Colonic mucosa (tissue), 4 donors: ENCODE measurements at regions not wholly inside any gene's neighbourhood (a gene's known extent, or its start where the extent isn't known, plus 50 kb on each side); places are given as distances from the start of the nearest gene placed in this dataset.

Experiments used
- DNase-seq: peaks from one replicate; pipeline ENCODE4 v3.0.0-alpha.2; 2020
- H3K27ac ChIP-seq: fragments of 200-600 bp; one replicate; pipeline ENCODE4 v1.8.0; 2021
- H3K27me3 ChIP-seq: fragments of 200-600 bp; one replicate; pipeline ENCODE4 v1.8.0; 2021
- H3K36me3 ChIP-seq: fragments of 200-600 bp; one replicate; pipeline ENCODE4 v1.8.0; 2021
- H3K4me1 ChIP-seq: fragments of 200-600 bp; one replicate; pipeline ENCODE4 v1.8.0; 2021; ENCODE audit warnings: mild to moderate bottlenecking
- H3K4me3 ChIP-seq: fragments of 200-600 bp; one replicate; pipeline ENCODE4 v1.8.0; 2021
- H3K9ac ChIP-seq, 2 donors: one replicate each; pipeline ENCODE4 v1.7.0; 2013; ENCODE audit warnings: control low read depth in 2 of 2, low read depth in 2 of 2, low read length in 2 of 2
- H3K9me3 ChIP-seq: fragments of 200-600 bp; one replicate; pipeline ENCODE4 v1.8.0; 2021
- intact Hi-C: fragments of 100-400 bp; cut with DNase I; formaldehyde crosslinking; loops from one replicate; pipeline ENCODE4 v1.14.1; 2022
- TF ChIP-seq, protein P1 (sequence below): fragments of 200-600 bp; IDR thresholded peaks from one replicate; pipeline ENCODE4 v1.8.0; 2022; ENCODE audit warnings: antibody characterized with exemption, mild to moderate bottlenecking
- donor health status: healthy.
- donor health status: DM: no; HTN: no; CAD: no.
- donor health status: DM: no; HTN: no; CAD: no.

- DNase-seq, result no peak
- H3K27me3 ChIP-seq, result no peaks in the 10 kb centered on the region
- no peak overlapping the region for H3K4me3 ChIP-seq
- H3K36me3 ChIP-seq, result no peaks in the 10 kb centered on the region
- H3K9ac ChIP-seq, result no peak overlapping the region
- no peak overlapping the region for H3K27ac ChIP-seq
- TF ChIP-seq, protein P1, sequence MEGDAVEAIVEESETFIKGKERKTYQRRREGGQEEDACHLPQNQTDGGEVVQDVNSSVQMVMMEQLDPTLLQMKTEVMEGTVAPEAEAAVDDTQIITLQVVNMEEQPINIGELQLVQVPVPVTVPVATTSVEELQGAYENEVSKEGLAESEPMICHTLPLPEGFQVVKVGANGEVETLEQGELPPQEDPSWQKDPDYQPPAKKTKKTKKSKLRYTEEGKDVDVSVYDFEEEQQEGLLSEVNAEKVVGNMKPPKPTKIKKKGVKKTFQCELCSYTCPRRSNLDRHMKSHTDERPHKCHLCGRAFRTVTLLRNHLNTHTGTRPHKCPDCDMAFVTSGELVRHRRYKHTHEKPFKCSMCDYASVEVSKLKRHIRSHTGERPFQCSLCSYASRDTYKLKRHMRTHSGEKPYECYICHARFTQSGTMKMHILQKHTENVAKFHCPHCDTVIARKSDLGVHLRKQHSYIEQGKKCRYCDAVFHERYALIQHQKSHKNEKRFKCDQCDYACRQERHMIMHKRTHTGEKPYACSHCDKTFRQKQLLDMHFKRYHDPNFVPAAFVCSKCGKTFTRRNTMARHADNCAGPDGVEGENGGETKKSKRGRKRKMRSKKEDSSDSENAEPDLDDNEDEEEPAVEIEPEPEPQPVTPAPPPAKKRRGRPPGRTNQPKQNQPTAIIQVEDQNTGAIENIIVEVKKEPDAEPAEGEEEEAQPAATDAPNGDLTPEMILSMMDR, result no peak
- no peaks in the 10 kb centered on the region for H3K4me1 ChIP-seq
- intact Hi-C loops, result no loop called here
- no peaks in the 10 kb centered on the region for H3K9me3 ChIP-seq
Observed at GRCh38 chr15:39504808-39505207, 76.1 kb upstream of the THBS1 start.

DNA sequence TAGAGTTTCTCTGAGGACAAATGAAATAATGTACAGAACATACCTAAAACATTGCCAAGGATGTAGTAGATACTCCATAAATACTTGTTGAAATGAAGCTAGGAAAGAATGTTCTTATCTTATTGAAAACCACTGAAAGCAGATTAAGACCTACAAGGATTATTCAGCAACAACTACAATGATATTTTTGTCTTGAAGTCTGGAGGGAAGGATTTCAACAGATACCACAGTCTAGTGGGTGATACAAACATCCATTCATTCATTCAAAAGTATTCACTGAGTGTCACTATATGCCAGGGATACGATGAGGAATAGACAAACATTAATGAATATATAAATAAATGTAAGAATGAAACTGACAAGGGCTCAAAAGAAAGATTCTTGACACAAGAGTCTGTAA lies 74.7 kb upstream of the THBS1 start:
- Histone ChIP-seq H3K9ac (no peak overlapping the region), H3K4me3 (no peak overlapping the region)

DNA sequence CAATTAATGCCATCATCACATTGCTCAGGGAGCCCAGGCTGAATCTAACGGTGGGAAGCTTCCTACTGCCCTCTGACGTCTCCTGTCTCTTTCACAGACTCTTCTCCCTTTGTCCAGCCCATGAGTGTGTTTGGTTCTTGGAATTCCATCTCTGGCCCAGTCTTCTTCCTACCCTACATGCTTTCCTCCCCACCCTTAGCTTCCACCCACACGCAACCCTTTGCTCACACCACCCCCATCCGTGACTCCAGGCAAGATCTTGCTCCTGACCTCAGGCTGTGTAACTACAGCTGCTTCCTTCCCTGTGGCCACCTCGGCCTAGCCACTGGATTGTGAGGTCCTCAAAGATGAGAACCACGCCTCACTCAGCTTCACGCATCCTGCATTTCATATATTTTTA lies 72.3 kb upstream of the THBS1 start:
- H3K4me3 ChIP-seq, result no peak overlapping the region
- intact Hi-C loops, result no loop called here
- TF ChIP-seq, protein P1, result no peak
- no peaks in the 10 kb centered on the region for H3K36me3 ChIP-seq
- H3K9ac ChIP-seq, result no peak overlapping the region
- no peak for DNase-seq
- no peaks in the 10 kb centered on the region for H3K27me3 ChIP-seq
- H3K9me3 ChIP-seq, result no peaks in the 10 kb centered on the region
- no peak overlapping the region for H3K27ac ChIP-seq
- H3K4me1 ChIP-seq, result no peaks in the 10 kb centered on the region

More for the DNA sequence above, 74.7 kb upstream of the THBS1 start:
- no peak overlapping the region for H3K27ac ChIP-seq
- H3K4me1 ChIP-seq, result no peaks in the 10 kb centered on the region
- TF ChIP-seq, protein P1, result no peak
- no peak for DNase-seq
- no peaks in the 10 kb centered on the region for H3K36me3 ChIP-seq
- intact Hi-C loops, result no loop called here
- no peaks in the 10 kb centered on the region for H3K9me3 ChIP-seq
- no peaks in the 10 kb centered on the region for H3K27me3 ChIP-seq

DNA sequence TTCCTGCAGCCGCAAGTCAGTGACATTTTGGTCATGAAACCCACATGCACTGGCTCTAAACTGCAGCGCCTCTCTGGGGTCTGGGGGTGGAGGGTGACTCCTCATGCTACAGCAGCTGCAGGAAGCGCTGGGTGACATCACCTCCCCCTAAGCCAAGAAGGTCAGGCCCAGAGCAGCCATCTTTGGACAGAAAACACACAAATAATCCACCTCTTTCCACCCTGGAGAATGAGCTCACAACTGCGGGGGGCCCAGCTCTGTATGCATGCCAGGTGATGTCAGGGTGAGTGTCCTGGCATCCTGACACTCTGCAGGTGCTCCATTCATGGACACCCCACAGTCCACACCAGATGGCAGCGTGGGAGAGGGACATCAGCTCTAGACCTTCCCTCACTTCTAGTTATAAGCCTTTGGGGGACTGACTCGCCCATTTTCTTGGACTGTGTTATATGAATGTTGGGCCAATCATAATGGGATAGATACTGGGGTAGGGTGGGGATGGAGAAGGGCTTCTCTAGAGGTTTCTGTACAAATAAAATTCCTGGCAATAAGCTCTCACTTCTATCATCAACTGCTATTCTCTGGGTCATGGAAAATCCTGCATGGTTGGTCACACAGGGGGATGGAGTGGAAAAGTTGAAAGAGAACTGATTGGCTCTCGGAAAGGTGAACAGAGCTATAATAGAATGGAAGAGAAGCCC lies 70.7 kb upstream of the THBS1 start:
- Histone ChIP-seq H3K9ac (no peak overlapping the region), H3K27ac (no peak overlapping the region), H3K9me3 (no peaks in the 10 kb centered on the region), H3K4me1 (no peaks in the 10 kb centered on the region), H3K27me3 (no peaks in the 10 kb centered on the region), H3K36me3 (no peaks in the 10 kb centered on the region), H3K4me3 (no peak overlapping the region)
- TF ChIP-seq, protein P1, result no peak
- DNase-seq, result no peak
- intact Hi-C loops, result no loop called here

DNA sequence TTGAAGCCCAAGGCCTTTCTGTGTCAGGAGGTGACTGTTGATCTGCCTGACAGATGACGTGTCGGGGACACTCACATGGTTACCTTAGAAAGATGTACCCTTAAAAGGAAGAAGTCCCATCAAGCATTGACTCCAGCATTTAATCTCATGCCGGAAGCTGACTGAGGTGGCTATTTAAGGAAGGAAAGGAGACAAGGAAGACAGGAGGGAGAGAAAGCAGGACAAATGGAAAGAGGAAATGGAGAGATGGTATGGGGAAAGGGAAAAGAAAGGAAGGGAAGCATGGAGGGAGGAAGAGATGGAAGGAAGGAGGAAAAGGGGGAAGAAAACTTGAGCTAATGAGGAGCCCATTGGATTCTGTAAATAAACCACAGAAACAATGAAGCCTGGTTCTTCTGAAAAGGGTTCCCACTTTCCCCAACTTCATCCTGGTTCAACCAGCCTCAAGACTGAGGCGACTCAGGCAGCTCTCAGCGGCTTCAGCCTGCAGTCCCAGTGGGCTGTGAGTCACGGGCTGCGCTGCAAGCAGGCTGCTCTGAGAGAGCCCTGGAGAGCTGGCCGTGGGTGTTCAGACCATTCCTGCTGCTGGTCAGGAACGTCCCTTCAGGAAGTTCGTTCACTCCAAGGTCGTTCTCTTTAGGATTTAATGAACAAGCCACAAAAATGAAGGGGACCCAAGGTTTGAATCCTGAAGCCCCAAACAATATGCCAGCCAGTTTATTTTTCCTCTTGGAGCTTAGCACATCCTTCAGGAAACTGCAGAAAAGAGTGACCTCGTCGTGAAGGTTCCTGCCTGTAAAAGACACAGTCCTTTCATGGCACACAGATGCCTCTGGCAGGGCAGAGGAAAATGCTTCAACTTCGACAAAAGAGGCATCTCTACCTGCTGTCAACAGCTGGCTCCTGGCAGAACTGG lies 69.6 kb upstream of the THBS1 start:
- Histone ChIP-seq H3K27ac (no peak overlapping the region), H3K9ac (no peak overlapping the region), H3K9me3 (no peaks in the 10 kb centered on the region), H3K4me1 (no peaks in the 10 kb centered on the region), H3K27me3 (no peaks in the 10 kb centered on the region), H3K36me3 (no peaks in the 10 kb centered on the region), H3K4me3 (no peak overlapping the region)
- TF ChIP-seq, protein P1, result no peak
- intact Hi-C loops, result no loop called here
- DNase-seq, result no peak
